GM21528 (cell line): ENCODE measurements at regions not wholly inside any gene's neighbourhood (a gene's known extent, or its start where the extent isn't known, plus 50 kb on each side); places are given as distances from the start of the nearest gene placed in this dataset.
"Not testable (repeated sequence)": the region's sequence is repeated elsewhere in the genome, so short reads cannot be mapped to it uniquely, and the experiment has no call there.

Source experiments
- ATAC-seq: cut with Tn5 transposase; IDR thresholded peaks from one replicate; pipeline ENCODE4 v1.9.1; 2021; ENCODE audit warnings: mild to moderate bottlenecking, moderate library complexity; ENCODE audit not compliant: unreplicated experiment, low FRiP score

- ATAC-seq = not testable (repeated sequence)
Observed at GRCh38 chr1:243074224-243074623, 180.9 kb downstream of the CEP170 start.

- ATAC-seq = not testable (repeated sequence)
Observed at GRCh38 chr1:243067056-243067455, 188.0 kb downstream of the CEP170 start.

GRCh38 chr1:243061965-243062364 is 193.1 kb downstream of the CEP170 start:
- ATAC-seq = not testable (repeated sequence)

- not testable (repeated sequence) for ATAC-seq
Observed at GRCh38 chr1:243055510-243055909, 199.6 kb downstream of the CEP170 start.

GRCh38 chr1:243055091-243055490 is 200.0 kb downstream of the CEP170 start:
- ATAC-seq = not testable (repeated sequence)

- ATAC-seq = not testable (repeated sequence)
Observed at GRCh38 chr1:243054681-243055080, 200.4 kb downstream of the CEP170 start.

- ATAC-seq = not testable (repeated sequence)
Observed at GRCh38 chr1:243053048-243053447, 202.0 kb downstream of the CEP170 start.

- not testable (repeated sequence) for ATAC-seq
Observed at GRCh38 chr1:243050613-243051012, 204.5 kb downstream of the CEP170 start.

GRCh38 chr1:243049716-243050115 is 205.4 kb downstream of the CEP170 start:
- ATAC-seq = not testable (repeated sequence)

- ATAC-seq = not testable (repeated sequence)
Observed at GRCh38 chr1:243021365-243021764, 233.7 kb downstream of the CEP170 start.

GRCh38 chr1:243019030-243019635 is 235.9 kb downstream of the CEP170 start:
- ATAC-seq = not testable (repeated sequence)

GRCh38 chr1:243010719-243011118 is 244.4 kb downstream of the CEP170 start:
- ATAC-seq = not testable (repeated sequence)

- ATAC-seq = not testable (repeated sequence)
Observed at GRCh38 chr1:243001003-243001402, 254.1 kb downstream of the CEP170 start.

- not testable (repeated sequence) for ATAC-seq
Observed at GRCh38 chr1:242992776-242993175, 262.3 kb downstream of the CEP170 start.

- ATAC-seq = not testable (repeated sequence)
Observed at GRCh38 chr1:242985096-242985495, 270.0 kb downstream of the CEP170 start.

GRCh38 chr1:242973341-242973740 is 281.7 kb downstream of the CEP170 start:
- ATAC-seq = not testable (repeated sequence)

GRCh38 chr1:242966892-242967291 is 288.2 kb downstream of the CEP170 start:
- no peak for ATAC-seq

- not testable (repeated sequence) for ATAC-seq
Observed at GRCh38 chr1:242959397-242959796, 295.7 kb downstream of the CEP170 start.

- ATAC-seq = not testable (repeated sequence)
Observed at GRCh38 chr1:242954945-242955344, 300.1 kb downstream of the CEP170 start.

GRCh38 chr1:242946206-242946605 is 308.9 kb downstream of the CEP170 start:
- no peak for ATAC-seq

- ATAC-seq = not testable (repeated sequence)
Observed at GRCh38 chr1:242936725-242937124, 318.4 kb downstream of the CEP170 start.

GRCh38 chr1:242924717-242925116 is 330.4 kb downstream of the CEP170 start:
- ATAC-seq = not testable (repeated sequence)
